ENCODE measurements at regions not wholly inside any gene's neighbourhood (a gene's known extent, or its start where the extent isn't known, plus 50 kb on each side); places are given as distances from the start of the nearest gene placed in this dataset.

- no peaks in the 10 kb centered on the region for H3K9me3 ChIP-seq
- intact Hi-C loops (cut with DNase I, micrococcal nuclease), result no loop called here
- H3K36me3 ChIP-seq (ENCODE audit: low read depth), result no peaks in the 10 kb centered on the region
- TF ChIP-seq, protein P1, sequence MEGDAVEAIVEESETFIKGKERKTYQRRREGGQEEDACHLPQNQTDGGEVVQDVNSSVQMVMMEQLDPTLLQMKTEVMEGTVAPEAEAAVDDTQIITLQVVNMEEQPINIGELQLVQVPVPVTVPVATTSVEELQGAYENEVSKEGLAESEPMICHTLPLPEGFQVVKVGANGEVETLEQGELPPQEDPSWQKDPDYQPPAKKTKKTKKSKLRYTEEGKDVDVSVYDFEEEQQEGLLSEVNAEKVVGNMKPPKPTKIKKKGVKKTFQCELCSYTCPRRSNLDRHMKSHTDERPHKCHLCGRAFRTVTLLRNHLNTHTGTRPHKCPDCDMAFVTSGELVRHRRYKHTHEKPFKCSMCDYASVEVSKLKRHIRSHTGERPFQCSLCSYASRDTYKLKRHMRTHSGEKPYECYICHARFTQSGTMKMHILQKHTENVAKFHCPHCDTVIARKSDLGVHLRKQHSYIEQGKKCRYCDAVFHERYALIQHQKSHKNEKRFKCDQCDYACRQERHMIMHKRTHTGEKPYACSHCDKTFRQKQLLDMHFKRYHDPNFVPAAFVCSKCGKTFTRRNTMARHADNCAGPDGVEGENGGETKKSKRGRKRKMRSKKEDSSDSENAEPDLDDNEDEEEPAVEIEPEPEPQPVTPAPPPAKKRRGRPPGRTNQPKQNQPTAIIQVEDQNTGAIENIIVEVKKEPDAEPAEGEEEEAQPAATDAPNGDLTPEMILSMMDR (IDR thresholded peaks at IDR 0.05), result no peak
- DNase-seq (no peak), ATAC-seq (no peak)
- no peaks in the 10 kb centered on the region for H3K4me1 ChIP-seq (ENCODE audit: low read depth)
- H3K4me3 ChIP-seq, result no peak overlapping the region
These were observed 115.2 kb upstream of the CPHXL start for GRCh38 chr16:75841517-75841916.

DNA sequence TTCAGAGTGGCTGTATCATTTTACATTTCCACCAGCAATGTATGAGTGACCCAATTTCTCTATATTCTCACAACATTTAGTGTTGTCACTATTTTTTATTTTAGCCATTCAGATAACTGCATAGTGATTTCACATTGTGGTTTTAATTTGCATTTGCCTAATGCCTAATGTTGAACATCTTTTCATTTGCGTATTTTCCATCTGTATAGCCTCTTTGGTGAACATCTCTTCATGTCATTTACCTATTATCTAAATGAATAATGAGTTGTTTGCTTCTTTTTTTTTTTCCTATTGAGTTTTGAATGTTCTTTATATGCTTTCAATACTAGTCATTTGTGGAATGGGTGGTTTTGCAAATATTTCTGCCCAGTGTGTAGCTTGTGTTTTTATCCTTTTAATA is 120.9 kb upstream of the CPHXL start:
- no peak for ATAC-seq

GRCh38 chr16:75854152-75854551 is 127.9 kb upstream of the CPHXL start:
- DNase-seq, result no peak
- intact Hi-C loops (cut with DNase I, micrococcal nuclease), result no loop called here
- Histone ChIP-seq H3K36me3 (ENCODE audit: low read depth) (no peaks in the 10 kb centered on the region), H3K4me1 (ENCODE audit: low read depth) (no peaks in the 10 kb centered on the region), H3K4me3 (no peak overlapping the region), H3K9me3 (no peaks in the 10 kb centered on the region)
- ATAC-seq, result peak; percentile 50
- TF ChIP-seq, protein P1 (IDR thresholded peaks at IDR 0.05), result no peak

More for the DNA sequence above, 120.9 kb upstream of the CPHXL start:
- H3K4me1 ChIP-seq (ENCODE audit: low read depth), result no peaks in the 10 kb centered on the region
- H3K9me3 ChIP-seq, result no peaks in the 10 kb centered on the region
- TF ChIP-seq, protein P1 (IDR thresholded peaks at IDR 0.05), result no peak
- no peaks in the 10 kb centered on the region for H3K36me3 ChIP-seq (ENCODE audit: low read depth)
- intact Hi-C loops (cut with DNase I, micrococcal nuclease), result no loop called here
- H3K4me3 ChIP-seq, result no peak overlapping the region
- DNase-seq, result no peak

GRCh38 chr16:75860326-75861053 is 134.2 kb upstream of the CPHXL start:
- TF ChIP-seq, protein P1 (IDR thresholded peaks at IDR 0.05), result no peak
- H3K4me1 ChIP-seq (ENCODE audit: low read depth), result no peaks in the 10 kb centered on the region
- no peaks in the 10 kb centered on the region for H3K36me3 ChIP-seq (ENCODE audit: low read depth)
- intact Hi-C loops (cut with DNase I, micrococcal nuclease), result no loop called here
- ATAC-seq, result no peak
- H3K4me3 ChIP-seq, result no peak overlapping the region
- no peaks in the 10 kb centered on the region for H3K9me3 ChIP-seq
- DNase-seq, result no peak

DNA sequence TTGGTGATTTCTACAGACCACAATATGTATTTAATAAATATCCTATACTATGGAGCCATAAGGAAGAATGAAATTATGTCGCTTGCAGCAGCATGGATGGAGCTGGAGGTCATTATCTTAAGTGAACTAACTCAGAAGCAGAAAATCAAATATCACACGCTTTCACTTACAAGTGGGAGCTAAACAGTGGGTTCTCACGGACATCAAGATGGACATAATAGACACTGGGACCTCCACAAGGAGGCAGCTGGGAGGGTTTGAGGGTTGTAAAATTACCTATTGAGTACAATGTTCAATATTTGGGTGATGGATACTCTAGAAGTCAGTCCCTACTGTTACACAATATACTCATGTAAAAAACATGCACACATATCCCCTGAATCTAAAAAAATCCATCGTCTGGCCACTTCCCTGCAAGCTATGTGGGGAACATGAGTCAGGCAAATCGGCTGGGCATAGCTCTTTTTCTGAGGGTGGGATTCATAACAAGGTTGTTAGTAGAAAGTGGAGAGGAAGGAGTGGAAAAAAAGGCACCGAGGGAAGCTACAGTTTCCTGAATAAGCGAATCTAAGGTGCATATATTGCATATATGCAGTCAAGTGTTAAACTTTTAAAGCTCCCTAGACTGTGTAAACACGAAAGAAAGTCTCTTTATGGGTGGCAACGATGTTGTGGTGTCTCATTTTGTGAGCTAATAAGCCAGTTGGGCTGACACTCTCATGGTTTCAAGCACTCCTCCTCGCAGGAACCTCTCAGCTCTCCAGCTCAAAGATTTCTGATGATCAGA is 135.2 kb upstream of the CPHXL start:
- DNase-seq, result no peak
- H3K4me1 ChIP-seq (ENCODE audit: low read depth), result no peaks in the 10 kb centered on the region
- H3K4me3 ChIP-seq, result no peak overlapping the region
- H3K9me3 ChIP-seq, result no peaks in the 10 kb centered on the region
- H3K36me3 ChIP-seq (ENCODE audit: low read depth), result no peaks in the 10 kb centered on the region
- ATAC-seq, result no peak
- intact Hi-C loops (cut with DNase I, micrococcal nuclease), result no loop called here
- TF ChIP-seq, protein P1 (IDR thresholded peaks at IDR 0.05), result no peak
